ENCODE measurements at regions not wholly inside any gene's neighbourhood (a gene's known extent, or its start where the extent isn't known, plus 50 kb on each side); places are given as distances from the start of the nearest gene placed in this dataset.

DNA sequence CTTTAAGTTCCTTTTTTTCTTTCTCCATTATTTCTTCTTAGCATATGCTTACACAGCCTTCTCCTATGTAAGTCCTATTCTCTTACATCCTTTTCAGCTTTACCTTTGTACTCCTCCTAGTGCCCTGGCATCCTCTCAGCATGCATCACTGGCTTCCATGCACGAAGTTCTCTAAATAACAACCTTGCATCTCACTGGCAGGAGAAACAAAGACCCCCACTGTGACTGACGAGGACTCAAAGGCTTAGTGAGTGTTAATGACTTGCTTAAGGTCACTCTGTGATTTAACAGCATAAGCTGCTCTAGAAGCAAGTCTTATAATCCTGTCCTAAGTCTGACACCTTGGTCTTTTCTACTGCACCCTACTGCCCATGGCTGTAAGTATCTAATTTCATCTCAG, 1236.0 kb upstream of the CELF4 start:
- TF ChIP-seq, protein P1, sequence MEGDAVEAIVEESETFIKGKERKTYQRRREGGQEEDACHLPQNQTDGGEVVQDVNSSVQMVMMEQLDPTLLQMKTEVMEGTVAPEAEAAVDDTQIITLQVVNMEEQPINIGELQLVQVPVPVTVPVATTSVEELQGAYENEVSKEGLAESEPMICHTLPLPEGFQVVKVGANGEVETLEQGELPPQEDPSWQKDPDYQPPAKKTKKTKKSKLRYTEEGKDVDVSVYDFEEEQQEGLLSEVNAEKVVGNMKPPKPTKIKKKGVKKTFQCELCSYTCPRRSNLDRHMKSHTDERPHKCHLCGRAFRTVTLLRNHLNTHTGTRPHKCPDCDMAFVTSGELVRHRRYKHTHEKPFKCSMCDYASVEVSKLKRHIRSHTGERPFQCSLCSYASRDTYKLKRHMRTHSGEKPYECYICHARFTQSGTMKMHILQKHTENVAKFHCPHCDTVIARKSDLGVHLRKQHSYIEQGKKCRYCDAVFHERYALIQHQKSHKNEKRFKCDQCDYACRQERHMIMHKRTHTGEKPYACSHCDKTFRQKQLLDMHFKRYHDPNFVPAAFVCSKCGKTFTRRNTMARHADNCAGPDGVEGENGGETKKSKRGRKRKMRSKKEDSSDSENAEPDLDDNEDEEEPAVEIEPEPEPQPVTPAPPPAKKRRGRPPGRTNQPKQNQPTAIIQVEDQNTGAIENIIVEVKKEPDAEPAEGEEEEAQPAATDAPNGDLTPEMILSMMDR (IDR thresholded peaks at IDR 0.05; ENCODE audit: low read depth, low read length, poor library complexity, severe bottlenecking), result no peak
- no peak for TF ChIP-seq EZH2phosphoT487 (IDR thresholded peaks at IDR 0.05; ENCODE audit: borderline replicate concordance, low read length)

All from DOHH2 (cell line).